Common myeloid progenitor, CD34-positive (primary cell): ENCODE measurements at regions not wholly inside any gene's neighbourhood (a gene's known extent, or its start where the extent isn't known, plus 50 kb on each side); places are given as distances from the start of the nearest gene placed in this dataset.
"Not testable (repeated sequence)": the region's sequence is repeated elsewhere in the genome, so short reads cannot be mapped to it uniquely, and the experiment has no call there.

ENCODE experiments used
- CTCF ChIA-PET: fragments of 350-600 bp; sonication (Branson Sonifier 250); formaldehyde crosslinking; loops from one replicate; lab custom pipeline; 2021; ENCODE audit warnings: antibody characterized with exemption; lab: Charles Lee
- POLR2A ChIA-PET: fragments of 350-600 bp; sonication (Branson Sonifier 250); formaldehyde crosslinking; loops from one replicate; lab custom pipeline; 2021; ENCODE audit warnings: antibody characterized with exemption; lab: Charles Lee
- DNase-seq, 3 donors: peaks; one replicate each; pipeline versions ENCODE4 v3.0.0 to v3.0.0-alpha.2; 2013
- H3K27ac ChIP-seq, 2 experiments: 1 replicate in 1 of 2; 2 replicates in 1 of 2; pipeline ENCODE4 v1.7.0; 2013; ENCODE audit warnings: inconsistent platforms in 2 of 2, low read length in 2 of 2, mild to moderate bottlenecking in 2 of 2, low read depth in 1 of 2, moderate library complexity in 1 of 2; ENCODE audit not compliant: severe bottlenecking in 2 of 2, insufficient read depth in 1 of 2, poor library complexity in 1 of 2
- H3K27me3 ChIP-seq, 5 experiments: replicated peaks in 2 of 5; 1 replicate in 3 of 5; 2 replicates in 2 of 5; pipeline versions ENCODE4 v1.6.1 to v1.7.0; 2013; ENCODE audit warnings: low read length in 4 of 5, mild to moderate bottlenecking in 2 of 5, moderate library complexity in 2 of 5, inconsistent platforms in 1 of 5; ENCODE audit not compliant: insufficient read depth in 5 of 5, control insufficient read depth in 4 of 5
- H3K36me3 ChIP-seq, 4 experiments: 1 replicate in 2 of 4; 2 replicates in 2 of 4; pipeline versions ENCODE4 v1.6.1 to v1.7.0; 2013; ENCODE audit warnings: low read length in 3 of 4, control low read depth in 1 of 4, mild to moderate bottlenecking in 1 of 4; ENCODE audit not compliant: control insufficient read depth in 4 of 4, insufficient read depth in 4 of 4
- H3K4me1 ChIP-seq, 4 experiments: 1 replicate in 3 of 4; 2 replicates in 1 of 4; pipeline versions ENCODE4 v1.6.1 to v1.7.1; 2013; ENCODE audit warnings: low read length in 3 of 4, mild to moderate bottlenecking in 3 of 4, control low read depth in 1 of 4, inconsistent platforms in 1 of 4, moderate library complexity in 1 of 4; ENCODE audit not compliant: control insufficient read depth in 4 of 4, insufficient read depth in 4 of 4; ENCODE audit errors: control extremely low read depth in 1 of 4
- H3K4me3 ChIP-seq, 7 experiments: 1 replicate in 4 of 7; 2 replicates in 3 of 7; pipeline versions ENCODE4 v1.5.1 to v1.7.0; 2013; ENCODE audit warnings: mild to moderate bottlenecking in 7 of 7, low read length in 6 of 7, moderate library complexity in 6 of 7, inconsistent platforms in 2 of 7, low read depth in 2 of 7, control low read depth in 1 of 7; ENCODE audit not compliant: insufficient read depth in 4 of 7, control insufficient read depth in 1 of 7; ENCODE audit errors: extremely low read depth in 1 of 7
- H3K9me3 ChIP-seq, 5 experiments: 1 replicate in 4 of 5; 2 replicates in 1 of 5; pipeline versions ENCODE4 v1.6.1 to v1.7.1; 2013; ENCODE audit warnings: low read length in 4 of 5, mild to moderate bottlenecking in 2 of 5, inconsistent platforms in 1 of 5, low read depth in 1 of 5, moderate library complexity in 1 of 5; ENCODE audit not compliant: control insufficient read depth in 4 of 5, insufficient read depth in 2 of 5; ENCODE audit errors: control extremely low read depth in 1 of 5
- WGBS: methylation state at CpG from one replicate; pipeline ENCODE4 v1.1.5; 2013; ENCODE audit not compliant: insufficient coverage; 5-methylcytosine and 5-hydroxymethylcytosine counted together

GRCh38 chr3:13179582-13180210 lies 106.5 kb upstream of the IQSEC1 start:
- POLR2A ChIA-PET, H3K4me3 ChIP-seq, H3K4me1 ChIP-seq, H3K27me3 ChIP-seq, H3K36me3 ChIP-seq, DNase-seq, H3K27ac ChIP-seq: not testable (repeated sequence)
- peaks cover 2 to 36% (median 20%) of the 10 kb centered on the region in 5 experiments for H3K9me3 ChIP-seq
- CTCF ChIA-PET, result interaction anchor here (1.7 kb wide), 1 partner anchor 14 kb away, joined by 5 read pairs; no protein-coding TSS in a partner anchor
- 92% methylated on average over 13 of the region's 32 CpGs for WGBS

GRCh38 chr3:13179181-13179580 lies 106.0 kb upstream of the IQSEC1 start:
- DNase-seq, result no peak
- POLR2A ChIA-PET, result no interaction called here
- Histone ChIP-seq H3K27ac (no peak overlapping the region), H3K36me3 (no peaks in the 10 kb centered on the region), H3K9me3 (peaks cover 2 to 33% (median 19%) of the 10 kb centered on the region in 5 experiments), H3K4me1 (no peaks in the 10 kb centered on the region), H3K27me3 (no peaks in the 10 kb centered on the region), H3K4me3 (no peak overlapping the region)
- WGBS, result 100% methylated on average over 1 of the region's 1 CpG
- CTCF ChIA-PET, result interaction anchor here (1.7 kb wide), 1 partner anchor 13 kb away, joined by 5 read pairs; no protein-coding TSS in a partner anchor

GRCh38 chr3:13178107-13178506 lies 104.9 kb upstream of the IQSEC1 start:
- 100% methylated on average over 1 of the region's 3 CpGs for WGBS

GRCh38 chr3:13177641-13178040 lies 104.4 kb upstream of the IQSEC1 start:
- no peak overlapping the region for H3K27ac ChIP-seq
- no peak for DNase-seq
- H3K9me3 ChIP-seq, result peaks cover 0 to 30% (median 19%) of the 10 kb centered on the region in 5 experiments
- ChIA-PET POLR2A (no interaction called here), CTCF (no interaction called here)
- no peaks in the 10 kb centered on the region for H3K27me3 ChIP-seq
- H3K4me3 ChIP-seq, result no peak overlapping the region
- H3K36me3 ChIP-seq, result no peaks in the 10 kb centered on the region
- H3K4me1 ChIP-seq, result no peaks in the 10 kb centered on the region
- no CpG with 5 or more reads among the region's 4 CpGs for WGBS

More at GRCh38 chr3:13178107-13178506, 104.9 kb upstream of the IQSEC1 start:
- CTCF ChIA-PET, result interaction anchor here (1.7 kb wide), 1 partner anchor 12 kb away, joined by 5 read pairs; no protein-coding TSS in a partner anchor
- Histone ChIP-seq H3K9me3 (peaks cover 0 to 30% (median 19%) of the 10 kb centered on the region in 5 experiments), H3K4me1 (no peaks in the 10 kb centered on the region), H3K4me3 (no peak overlapping the region), H3K36me3 (no peaks in the 10 kb centered on the region), H3K27me3 (no peaks in the 10 kb centered on the region), H3K27ac (no peak overlapping the region)
- DNase-seq, result no peak
- POLR2A ChIA-PET, result no interaction called here

- POLR2A ChIA-PET, result no interaction called here
- DNase-seq, result no peak
- CTCF ChIA-PET, result interaction anchor here (1.2 kb wide), 1 partner anchor 10 kb away, joined by 3 read pairs; no protein-coding TSS in a partner anchor
- H3K36me3 ChIP-seq, result no peaks in the 10 kb centered on the region
- H3K4me1 ChIP-seq, result no peaks in the 10 kb centered on the region
- no peak overlapping the region for H3K4me3 ChIP-seq
- H3K27ac ChIP-seq, result no peak overlapping the region
- 71% methylated on average over 1 of the region's 2 CpGs for WGBS
- H3K27me3 ChIP-seq, result no peaks in the 10 kb centered on the region
- H3K9me3 ChIP-seq, result peaks cover 0 to 30% (median 19%) of the 10 kb centered on the region in 5 experiments
Observed at GRCh38 chr3:13177236-13177635, 104.0 kb upstream of the IQSEC1 start.

GRCh38 chr3:13176445-13176844 lies 103.2 kb upstream of the IQSEC1 start:
- ChIA-PET CTCF (interaction anchor here (1.2 kb wide), 1 partner anchor 9 kb away, joined by 3 read pairs; no protein-coding TSS in a partner anchor), POLR2A (interaction anchor here (0.6 kb wide), 1 partner anchor 528 kb away, joined by 3 read pairs; no protein-coding TSS in a partner anchor)
- Histone ChIP-seq H3K27ac (no peak overlapping the region), H3K36me3 (no peaks in the 10 kb centered on the region), H3K4me1 (no peaks in the 10 kb centered on the region), H3K27me3 (no peaks in the 10 kb centered on the region), H3K4me3 (no peak overlapping the region), H3K9me3 (peaks cover 0 to 26% (median 19%) of the 10 kb centered on the region in 5 experiments)
- DNase-seq, result no peak
- WGBS, result 94% methylated on average over 7 of the region's 10 CpGs

- CTCF ChIA-PET, result no interaction called here
- no peaks in the 10 kb centered on the region for H3K36me3 ChIP-seq
- H3K4me1 ChIP-seq, result no peaks in the 10 kb centered on the region
- no peaks in the 10 kb centered on the region for H3K27me3 ChIP-seq
- POLR2A ChIA-PET, result no interaction called here
- DNase-seq, result no peak
- no peak overlapping the region for H3K27ac ChIP-seq
- H3K4me3 ChIP-seq, result no peak overlapping the region
- peaks cover 0 to 26% (median 22%) of the 10 kb centered on the region in 5 experiments for H3K9me3 ChIP-seq
- 90% methylated on average over 5 of the region's 6 CpGs for WGBS
Observed at GRCh38 chr3:13174803-13175135, 101.5 kb upstream of the IQSEC1 start.
